Fibroblast of villous mesenchyme (primary cell): ENCODE measurements at regions not wholly inside any gene's neighbourhood (a gene's known extent, or its start where the extent isn't known, plus 50 kb on each side); places are given as distances from the start of the nearest gene placed in this dataset.
A peak's percentile ranks its signal among the peaks of the same experiment; 100 is the strongest.

Source experiments
- DNase-seq: peaks from one replicate; pipeline ENCODE4 v3.0.0-alpha.2; 2010; ENCODE audit warnings: low read depth
- H3K4me3 ChIP-seq: 2 replicates; pipeline ENCODE4 v1.5.1; 2011; ENCODE audit warnings: low read depth, mild to moderate bottlenecking, low read length
- CTCF ChIP-seq: IDR thresholded peaks from 2 replicates; pipeline ENCODE4 v1.5.1; 2012; ENCODE audit warnings: low read depth, mild to moderate bottlenecking, low read length; ENCODE audit not compliant: insufficient read depth

GRCh38 chr5:135136546-135136945, 102.5 kb upstream of the PITX1 start:
- H3K4me3 ChIP-seq = no peak overlapping the region
- no peak for DNase-seq
- TF ChIP-seq CTCF = no peak

- DNase-seq = peak; percentile 94
- TF ChIP-seq CTCF = no peak
- no peak overlapping the region for H3K4me3 ChIP-seq
Observed at GRCh38 chr5:135135530-135136226, 101.7 kb upstream of the PITX1 start.

- no peak for DNase-seq
- H3K4me3 ChIP-seq = no peak overlapping the region
- no peak for TF ChIP-seq CTCF
Observed at GRCh38 chr5:135134691-135135381, 100.8 kb upstream of the PITX1 start.

- H3K4me3 ChIP-seq = no peak overlapping the region
- TF ChIP-seq CTCF = no peak
- no peak for DNase-seq
Observed at GRCh38 chr5:135133698-135134515, 99.9 kb upstream of the PITX1 start.

- DNase-seq = no peak
- no peak overlapping the region for H3K4me3 ChIP-seq
- TF ChIP-seq CTCF = no peak
Observed at GRCh38 chr5:135133181-135133580, 99.2 kb upstream of the PITX1 start.

- H3K4me3 ChIP-seq = no peak overlapping the region
- TF ChIP-seq CTCF = no peak
- DNase-seq = peak; percentile 91
Observed at GRCh38 chr5:135131801-135132680, 98.0 kb upstream of the PITX1 start.
